Heart right ventricle (tissue), 16 donors: ENCODE measurements at regions not wholly inside any gene's neighbourhood (a gene's known extent, or its start where the extent isn't known, plus 50 kb on each side); places are given as distances from the start of the nearest gene placed in this dataset.

Source experiments
- ATAC-seq, 8 donors: fragments of 200-7000 bp; cut with Tn5 transposase; one replicate each; pipeline ENCODE4 v1.9.1; 2020; ENCODE audit warnings: mild to moderate bottlenecking in 8 of 8, moderate library complexity in 8 of 8, moderate number of reproducible peaks in 1 of 8
- DNase-seq, 2 donors: peaks; one replicate each; pipeline ENCODE4 v3.0.0-alpha.2; 2020
- H3K27ac ChIP-seq, 10 donors: fragments of 200-600 bp; sonication (generic) in 2 of 10; one replicate each; pipeline versions ENCODE4 v1.5.0 to v1.8.0; 2020 to 2022; ENCODE audit warnings: mild to moderate bottlenecking in 3 of 10
- H3K27me3 ChIP-seq, 7 donors: fragments of 200-600 bp; one replicate each; pipeline ENCODE4 v1.8.0; 2021 to 2022; ENCODE audit warnings: mild to moderate bottlenecking in 2 of 7
- H3K36me3 ChIP-seq, 9 donors: fragments of 200-600 bp; sonication (generic) in 1 of 9; one replicate each; pipeline versions ENCODE4 v1.5.0 to v1.8.0; 2020 to 2022; ENCODE audit warnings: mild to moderate bottlenecking in 2 of 9
- H3K4me1 ChIP-seq, 9 donors: fragments of 200-600 bp; sonication (generic) in 1 of 9; one replicate each; pipeline versions ENCODE4 v1.5.0 to v1.8.0; 2020 to 2022; ENCODE audit warnings: mild to moderate bottlenecking in 4 of 9
- H3K4me3 ChIP-seq, 10 donors: fragments of 200-600 bp; sonication (generic) in 2 of 10; one replicate each; pipeline versions ENCODE4 v1.5.0 to v1.8.0; 2020 to 2022; ENCODE audit warnings: mild to moderate bottlenecking in 7 of 10, moderate library complexity in 2 of 10
- H3K9me3 ChIP-seq, 11 donors: fragments of 200-600 bp in 10 of 11; sonication (generic) in 2 of 11; one replicate each; pipeline versions ENCODE4 v1.5.0 to v1.8.0; 2013 to 2022; ENCODE audit warnings: mild to moderate bottlenecking in 2 of 11, control low read depth in 1 of 11, moderate library complexity in 1 of 11
- CTCF ChIP-seq, 9 donors: fragments of 200-600 bp; sonication (generic) in 2 of 9; IDR thresholded peaks; one replicate each; pipeline versions ENCODE4 v1.5.0 to v1.8.0; 2021 to 2022; ENCODE audit warnings: antibody characterized with exemption in 9 of 9, mild to moderate bottlenecking in 5 of 9, moderate library complexity in 1 of 9
- WGBS, 2 donors: extraction: QIAGEN DNeasy Blood & Tissue Kit; methylation state at CpG; one replicate each; pipeline ENCODE4 v1.1.7; 2013; ENCODE audit warnings: inconsistent platforms in 1 of 2; 5-methylcytosine and 5-hydroxymethylcytosine counted together
- intact Hi-C, 10 donors: fragments of 100-400 bp; cut with DNase I; formaldehyde crosslinking; loops; one replicate each; pipeline versions ENCODE4 v1.11.1 to v1.14.2; 2022
- donor health status: Arrhythmogenic right ventricular cardiomyopathy.
- donor health status: ischemic (EF 13 %, LVEDD 7.1; RV severe dilation, severe dysfunction).
- donor health status: healthy with polysubstance abuse.
- donor health status: DM: no; HTN: yes; CAD: no.
- donor health status: DM: no; HTN: no; CAD: no.
- donor health status: ischemic (EF 25% LVEDD 6.9; RV normal size, moderate dysfunction).
- donor health status: ischemic (EF 25% LVEDD 5.7; RV mildly dilated, moderate dysfunction).
- donor health status: healthy.
- donor health status: DM: yes; HTN: yes; CAD: no.
- donor health status: Ischemic cardiomyopathy.
- donor health status: ischemic (EF 35%, LVEDD 5.7; RV mildly dilated, moderate dysfunction).
- donor health status: nonischemic (EF 11% LVEDD 7.7; RV severe dilation, severe dysfunction).
- donor health status: DM: yes; HTN: yes; CAD: no.
- donor health status: PGD.
- donor health status: ischemic (EF 29% LVEDD 5.4; RV normal size, mild dysfunction).
- donor health status: nonischemic (EF 23%, LVEDD 6.1; RV moderate dilation, normal function).

- no peaks in the 10 kb centered on the region for H3K9me3 ChIP-seq
- no peak overlapping the region for H3K27ac ChIP-seq
- no peaks in the 10 kb centered on the region for H3K36me3 ChIP-seq
- H3K4me3 ChIP-seq: no peak overlapping the region
- DNase-seq (no peak), ATAC-seq (no peak)
- WGBS, 2 donors: 96 to 97% methylated on average over 5 of the region's 5 CpGs
- TF ChIP-seq CTCF (IDR thresholded peaks at IDR 0.05): no peak
- H3K4me1 ChIP-seq: peaks cover 11 to 45% (median 35%) of the 10 kb centered on the region in 9 donors
- intact Hi-C loops: no loop called here
- H3K27me3 ChIP-seq: no peaks in the 10 kb centered on the region
Observed at GRCh38 chr18:56165601-56166355, 472.6 kb downstream of the TXNL1 start.

- Histone ChIP-seq H3K27me3 (no peaks in the 10 kb centered on the region), H3K36me3 (no peaks in the 10 kb centered on the region), H3K27ac (peak overlapping the region in 9 of 10 donors; percentile 19 to 75 (median 57)), H3K9me3 (no peaks in the 10 kb centered on the region), H3K4me1 (peaks cover 8 to 34% (median 29%) of the 10 kb centered on the region in 9 donors), H3K4me3 (no peak overlapping the region)
- WGBS, 2 donors: 25 to 34% methylated on average over 5 of the region's 5 CpGs
- intact Hi-C loops: no loop called here
- no peak for TF ChIP-seq CTCF (IDR thresholded peaks at IDR 0.05)
- DNase-seq (no peak), ATAC-seq (peak; percentile 30 to 82 (median 70))
Observed at GRCh38 chr18:56162311-56163265, 475.8 kb downstream of the TXNL1 start.

- H3K27me3 ChIP-seq: no peaks in the 10 kb centered on the region
- H3K4me3 ChIP-seq: no peak overlapping the region
- intact Hi-C loops: no loop called here
- peaks cover 8 to 27% (median 21%) of the 10 kb centered on the region in 9 donors for H3K4me1 ChIP-seq
- DNase-seq (peak in 1 of 2 donors; percentile 13), ATAC-seq (peak in 5 of 8 donors; percentile 48 to 89 (median 63))
- 50 to 51% methylated on average over 6 of the region's 6 CpGs for WGBS, 2 donors
- H3K27ac ChIP-seq: peak overlapping the region in 6 of 10 donors; percentile 32 to 75 (median 62)
- TF ChIP-seq CTCF (IDR thresholded peaks at IDR 0.05): no peak
- H3K9me3 ChIP-seq: no peaks in the 10 kb centered on the region
- no peaks in the 10 kb centered on the region for H3K36me3 ChIP-seq
Observed at GRCh38 chr18:56161566-56162260, 476.7 kb downstream of the TXNL1 start.

GRCh38 chr18:56158676-56159075 is 479.7 kb downstream of the TXNL1 start:
- Histone ChIP-seq H3K36me3 (no peaks in the 10 kb centered on the region), H3K9me3 (peaks cover 0 to 6% (median 0%) of the 10 kb centered on the region in 11 donors), H3K27ac (no peak overlapping the region), H3K4me1 (peaks cover 8 to 27% (median 20%) of the 10 kb centered on the region in 9 donors), H3K27me3 (no peaks in the 10 kb centered on the region), H3K4me3 (no peak overlapping the region)
- DNase-seq: no peak
- intact Hi-C loops: no loop called here
- no peak for ATAC-seq
- no peak for TF ChIP-seq CTCF (IDR thresholded peaks at IDR 0.05)
